Body of pancreas (tissue), 4 donors: ENCODE measurements at regions not wholly inside any gene's neighbourhood (a gene's known extent, or its start where the extent isn't known, plus 50 kb on each side); places are given as distances from the start of the nearest gene placed in this dataset.

Experiments
- ATAC-seq: fragments of 150-250 bp; one replicate; pipeline ENCODE4 v1.9.1; 2016
- DNase-seq, 4 donors: peaks; one replicate each; pipeline ENCODE4 v3.0.0-alpha.2; 2019
- H3K27ac ChIP-seq, 4 donors: fragments of 200-600 bp; sonication (generic); 1 replicate in 3 of 4; 2 replicates in 1 of 4; pipeline versions ENCODE4 v1.5.1 to v1.6.1; 2016 to 2019; ENCODE audit warnings: mild to moderate bottlenecking in 1 of 4, mixed read lengths in 1 of 4, moderate library complexity in 1 of 4
- H3K27me3 ChIP-seq, 2 donors: fragments of 200-600 bp; sonication (generic); one replicate each; pipeline ENCODE4 v1.6.0; 2016; ENCODE audit warnings: mild to moderate bottlenecking in 1 of 2
- H3K36me3 ChIP-seq, 2 donors: fragments of 200-600 bp; sonication (generic); replicated peaks in 1 of 2; 2 replicates each; pipeline ENCODE4 v1.5.1; 2016; ENCODE audit warnings: low read depth in 2 of 2; ENCODE audit not compliant: insufficient read depth in 1 of 2
- H3K4me1 ChIP-seq: fragments of 200-600 bp; sonication (generic); one replicate; pipeline ENCODE4 v1.6.0; 2016
- H3K4me3 ChIP-seq, 2 donors: fragments of 200-600 bp; sonication (generic); 1 replicate in 1 of 2; 2 replicates in 1 of 2; pipeline ENCODE4 v1.5.1; 2016 to 2019
- H3K9me3 ChIP-seq, 3 donors: fragments of 200-600 bp; sonication (generic); 1 replicate in 2 of 3; 2 replicates in 1 of 3; pipeline ENCODE4 v1.5.1; 2016
- POLR2A ChIP-seq, 3 donors: fragments of 450-650 bp; IDR thresholded peaks; one replicate each; pipeline ENCODE4 v1.6.1; 2016; ENCODE audit warnings: antibody characterized with exemption in 3 of 3, mild to moderate bottlenecking in 2 of 3
- WGBS, 2 donors: methylation state at CpG; one replicate each; pipeline ENCODE4 v1.1.5; 2017; 5-methylcytosine and 5-hydroxymethylcytosine counted together
- intact Hi-C: fragments of 100-400 bp; cut with DNase I; formaldehyde crosslinking; loops from one replicate; pipeline ENCODE4 v1.15.1; 2023
- TF ChIP-seq, protein P1 (sequence below), 7 experiments: fragments of 450-650 bp in 4 of 7; fragments of 200-600 bp in 3 of 7; sonication (generic) in 3 of 7; IDR thresholded peaks; one replicate each; pipeline ENCODE4 v1.5.1; 2016 to 2019; ENCODE audit warnings: antibody characterized with exemption in 7 of 7

DNA sequence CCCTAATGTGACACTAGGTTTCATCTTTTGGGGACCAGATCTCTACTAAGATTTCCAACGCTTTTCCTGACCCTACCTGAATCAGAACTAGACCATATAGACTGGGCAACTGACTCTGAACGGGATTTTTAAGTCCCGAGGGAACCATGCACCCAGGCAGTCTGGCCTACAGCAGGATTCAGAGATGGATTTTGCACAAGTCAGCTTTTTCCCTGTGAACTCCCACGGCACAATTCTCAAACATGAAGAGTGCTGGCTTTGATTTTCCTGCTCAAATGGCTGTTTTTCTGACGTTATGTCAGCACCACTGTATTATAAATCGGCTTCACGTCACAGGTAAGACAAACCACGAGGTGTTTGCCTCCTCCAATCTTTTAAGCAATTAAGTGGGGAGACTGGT is 409.1 kb downstream of the TCERG1L start:
- TF ChIP-seq, protein P1, sequence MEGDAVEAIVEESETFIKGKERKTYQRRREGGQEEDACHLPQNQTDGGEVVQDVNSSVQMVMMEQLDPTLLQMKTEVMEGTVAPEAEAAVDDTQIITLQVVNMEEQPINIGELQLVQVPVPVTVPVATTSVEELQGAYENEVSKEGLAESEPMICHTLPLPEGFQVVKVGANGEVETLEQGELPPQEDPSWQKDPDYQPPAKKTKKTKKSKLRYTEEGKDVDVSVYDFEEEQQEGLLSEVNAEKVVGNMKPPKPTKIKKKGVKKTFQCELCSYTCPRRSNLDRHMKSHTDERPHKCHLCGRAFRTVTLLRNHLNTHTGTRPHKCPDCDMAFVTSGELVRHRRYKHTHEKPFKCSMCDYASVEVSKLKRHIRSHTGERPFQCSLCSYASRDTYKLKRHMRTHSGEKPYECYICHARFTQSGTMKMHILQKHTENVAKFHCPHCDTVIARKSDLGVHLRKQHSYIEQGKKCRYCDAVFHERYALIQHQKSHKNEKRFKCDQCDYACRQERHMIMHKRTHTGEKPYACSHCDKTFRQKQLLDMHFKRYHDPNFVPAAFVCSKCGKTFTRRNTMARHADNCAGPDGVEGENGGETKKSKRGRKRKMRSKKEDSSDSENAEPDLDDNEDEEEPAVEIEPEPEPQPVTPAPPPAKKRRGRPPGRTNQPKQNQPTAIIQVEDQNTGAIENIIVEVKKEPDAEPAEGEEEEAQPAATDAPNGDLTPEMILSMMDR (IDR thresholded peaks at IDR 0.05): no peak
- no peak for TF ChIP-seq POLR2A (IDR thresholded peaks at IDR 0.05)
- no peaks in the 10 kb centered on the region for H3K36me3 ChIP-seq

DNA sequence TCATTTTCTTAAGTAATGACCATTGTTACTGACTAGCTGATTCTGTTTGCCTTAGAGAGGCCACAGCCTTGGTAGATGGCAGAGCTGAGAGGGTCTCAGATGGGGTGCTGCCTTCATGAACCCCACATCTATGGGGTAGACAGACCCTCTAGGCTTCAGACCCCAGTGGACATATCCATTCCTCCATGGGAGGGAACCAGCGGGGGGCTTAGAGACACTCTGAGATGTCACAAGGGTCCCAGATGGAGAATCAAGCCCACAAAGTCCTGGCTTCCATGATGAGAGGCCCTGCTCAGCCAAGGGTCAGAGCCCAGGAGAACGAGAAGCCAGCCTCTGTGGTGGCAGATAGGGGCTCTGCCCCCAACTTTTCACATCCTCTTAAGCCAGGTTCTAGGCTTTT is 408.6 kb downstream of the TCERG1L start:
- TF ChIP-seq, protein P1 (IDR thresholded peaks at IDR 0.05): no peak
- TF ChIP-seq POLR2A (IDR thresholded peaks at IDR 0.05): no peak
- intact Hi-C loops: no loop called here
- H3K4me1 ChIP-seq: no peaks in the 10 kb centered on the region
- no peak for DNase-seq
- no peaks in the 10 kb centered on the region for H3K36me3 ChIP-seq
- H3K4me3 ChIP-seq: no peak overlapping the region
- no peaks in the 10 kb centered on the region for H3K27me3 ChIP-seq
- no peak for ATAC-seq
- 40 to 60% methylated on average over 2 of the region's 2 CpGs for WGBS, 2 donors
- H3K9me3 ChIP-seq: no peaks in the 10 kb centered on the region
- H3K27ac ChIP-seq: no peak overlapping the region

More for the DNA sequence above, 409.1 kb downstream of the TCERG1L start:
- no peaks in the 10 kb centered on the region for H3K9me3 ChIP-seq
- no peaks in the 10 kb centered on the region for H3K27me3 ChIP-seq
- no peak overlapping the region for H3K4me3 ChIP-seq
- intact Hi-C loops: no loop called here
- no peaks in the 10 kb centered on the region for H3K4me1 ChIP-seq
- WGBS, 2 donors: 53 to 59% methylated on average over 8 of the region's 8 CpGs
- no peak overlapping the region for H3K27ac ChIP-seq
- DNase-seq: no peak
- no peak for ATAC-seq

DNA sequence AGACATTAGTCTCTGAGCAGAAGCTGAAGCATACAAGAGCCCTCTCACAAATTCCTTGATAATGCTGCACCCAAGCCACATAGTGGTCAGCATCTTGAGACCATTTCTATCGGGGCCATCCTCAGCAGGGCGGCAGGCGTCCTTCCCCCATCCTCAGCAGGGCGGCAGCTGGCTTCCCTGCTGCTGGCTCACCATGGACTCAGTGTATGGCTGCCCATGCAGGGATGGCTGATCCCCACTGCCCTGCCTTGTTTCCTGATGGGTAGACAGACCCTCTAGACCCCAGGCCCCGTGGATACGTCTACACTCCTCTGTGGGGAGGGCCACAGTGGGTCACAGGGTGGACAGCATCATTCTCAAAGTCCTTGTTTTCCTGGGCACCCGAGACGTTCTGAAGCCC is 406.8 kb downstream of the TCERG1L start:
- 71 to 73% methylated on average over 8 of the region's 8 CpGs for WGBS, 2 donors
- no peaks in the 10 kb centered on the region for H3K27me3 ChIP-seq
- H3K9me3 ChIP-seq: no peaks in the 10 kb centered on the region
- intact Hi-C loops: no loop called here
- no peak for ATAC-seq
- no peaks in the 10 kb centered on the region for H3K4me1 ChIP-seq
- no peaks in the 10 kb centered on the region for H3K36me3 ChIP-seq
- DNase-seq: no peak
- H3K4me3 ChIP-seq: no peak overlapping the region
- no peak overlapping the region for H3K27ac ChIP-seq
- TF ChIP-seq, protein P1 (IDR thresholded peaks at IDR 0.05): no peak

DNA sequence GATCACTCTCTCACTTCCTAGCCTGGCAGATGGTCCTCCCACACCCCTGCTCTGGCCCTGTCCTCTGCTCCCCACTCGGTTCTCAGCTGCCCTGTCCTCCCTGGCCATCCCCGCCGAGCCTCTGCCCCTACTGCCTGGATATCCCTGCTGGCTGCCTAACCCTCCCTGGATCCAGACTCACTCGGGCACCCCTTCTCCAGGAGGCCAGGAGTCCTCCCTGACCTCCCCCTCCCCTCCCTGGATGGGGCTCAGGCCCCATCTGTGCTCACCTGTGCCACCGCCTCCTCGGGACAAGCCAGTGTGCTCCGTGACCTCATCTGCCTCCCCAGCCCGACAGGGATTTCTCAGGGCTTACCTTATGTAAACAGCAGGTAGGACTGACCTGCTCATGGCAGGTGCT is 406.1 kb downstream of the TCERG1L start:
- Histone ChIP-seq H3K4me3 (no peak overlapping the region), H3K4me1 (no peaks in the 10 kb centered on the region), H3K36me3 (no peaks in the 10 kb centered on the region), H3K27ac (no peak overlapping the region), H3K9me3 (no peaks in the 10 kb centered on the region), H3K27me3 (no peaks in the 10 kb centered on the region)
- TF ChIP-seq POLR2A (IDR thresholded peaks at IDR 0.05): no peak
- TF ChIP-seq, protein P1 (IDR thresholded peaks at IDR 0.05): no peak
- DNase-seq (no peak), ATAC-seq (no peak)
- intact Hi-C loops: no loop called here
- WGBS, 2 donors: 46 to 50% methylated on average over 7 to 8 of the region's 8 CpGs

DNA sequence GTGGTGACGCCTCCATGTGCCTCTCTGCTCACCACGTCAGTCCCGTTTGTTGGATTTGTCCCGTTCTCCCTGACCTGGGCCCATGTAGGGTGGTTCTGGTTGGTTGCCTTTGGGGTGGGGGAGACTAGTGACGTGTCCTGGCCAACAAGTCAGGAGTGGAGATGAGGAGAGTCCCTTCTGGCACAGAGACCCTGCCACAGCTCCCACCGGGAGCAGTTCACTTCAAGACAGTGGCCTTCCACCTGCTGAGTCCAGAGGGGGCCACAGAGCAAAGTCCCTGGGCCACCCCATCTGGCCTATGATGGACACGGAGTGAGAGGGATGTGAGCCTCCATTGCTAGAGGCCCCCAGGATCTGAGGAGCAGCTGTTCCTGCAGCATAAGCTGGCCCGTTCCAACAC is 405.6 kb downstream of the TCERG1L start:
- no peak for ATAC-seq
- WGBS, 2 donors: 67 to 72% methylated on average over 1 to 8 of the region's 8 CpGs

More for the DNA sequence above, 405.6 kb downstream of the TCERG1L start:
- DNase-seq: no peak
- Histone ChIP-seq H3K9me3 (no peaks in the 10 kb centered on the region), H3K36me3 (no peaks in the 10 kb centered on the region), H3K27ac (no peak overlapping the region), H3K4me3 (no peak overlapping the region), H3K4me1 (no peaks in the 10 kb centered on the region), H3K27me3 (no peaks in the 10 kb centered on the region)
- intact Hi-C loops: no loop called here
- no peak for TF ChIP-seq POLR2A (IDR thresholded peaks at IDR 0.05)
- TF ChIP-seq, protein P1 (IDR thresholded peaks at IDR 0.05): no peak
